GM21723 (cell line): ENCODE measurements at regions not wholly inside any gene's neighbourhood (a gene's known extent, or its start where the extent isn't known, plus 50 kb on each side); places are given as distances from the start of the nearest gene placed in this dataset.

Experiments
- ATAC-seq: cut with Tn5 transposase; IDR thresholded peaks from one replicate; pipeline ENCODE4 v1.9.1; 2021; ENCODE audit warnings: mild to moderate bottlenecking, moderate library complexity; ENCODE audit not compliant: unreplicated experiment

DNA sequence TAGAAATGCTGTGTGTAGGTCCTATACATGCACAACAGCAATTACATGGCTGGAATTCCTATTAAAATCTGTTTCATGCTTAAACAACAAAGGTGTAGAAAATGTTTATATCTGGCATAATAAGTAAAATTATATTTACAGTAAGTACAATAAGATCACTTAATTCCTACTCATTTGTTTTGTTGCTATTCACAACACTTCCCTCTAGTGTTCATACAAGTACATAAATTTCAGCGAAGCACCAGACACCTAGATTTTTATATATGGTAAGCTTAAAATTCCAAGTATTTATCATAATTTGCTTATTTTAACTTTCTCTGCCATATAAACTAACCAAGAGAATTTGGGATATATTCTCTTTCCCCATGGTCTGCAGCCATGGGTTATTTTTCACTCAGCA, 51.8 kb upstream of the ANK3 start:
- no peak for ATAC-seq

DNA sequence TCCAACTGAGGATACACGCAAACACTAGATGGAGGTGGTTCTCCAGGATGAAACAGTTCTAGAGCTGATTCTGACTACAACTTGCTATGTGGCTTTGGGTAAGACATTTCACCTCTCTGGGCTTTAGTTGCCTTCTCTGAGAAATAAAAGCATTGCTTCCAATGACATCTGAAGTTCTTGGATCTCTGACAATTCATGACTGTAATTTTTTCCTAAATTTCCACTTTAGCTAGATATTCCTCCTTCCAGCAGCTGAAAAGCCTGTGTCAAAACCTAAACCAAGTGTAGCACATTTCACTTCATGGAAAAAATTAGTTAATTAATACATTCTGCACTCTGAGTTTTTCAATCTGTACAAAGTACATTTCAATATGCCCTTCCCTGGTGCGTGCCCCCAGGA, 50.0 kb upstream of the ANK3 start:
- no peak for ATAC-seq
